ENCODE measurements at regions not wholly inside any gene's neighbourhood (a gene's known extent, or its start where the extent isn't known, plus 50 kb on each side); places are given as distances from the start of the nearest gene placed in this dataset.

DNA sequence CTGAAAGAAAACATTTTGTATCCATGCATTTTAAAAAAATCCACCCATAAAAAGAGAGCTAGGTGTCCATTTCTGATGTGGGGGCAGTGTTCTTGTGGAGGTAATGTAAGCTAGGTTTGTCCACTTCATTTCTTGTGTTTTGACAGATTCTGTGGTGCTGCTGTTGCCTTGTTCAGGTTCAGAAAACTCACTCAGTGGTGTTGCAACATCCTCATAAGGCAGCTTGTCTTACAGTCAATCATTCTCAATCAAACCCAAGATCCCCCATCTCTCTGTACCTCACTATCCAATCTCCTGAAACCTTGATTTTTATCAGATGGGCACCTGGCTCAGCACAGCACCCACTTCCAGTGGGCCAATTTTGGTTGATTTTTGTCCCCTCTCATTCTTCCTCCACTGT is 94.1 kb downstream of the TENT5C start:
- Histone ChIP-seq H4K5ac (ENCODE audit: insufficient read length, low read depth, low read length) (no peak overlapping the region), H2BK15ac (ENCODE audit: low read length) (no peak overlapping the region), H4K8ac (ENCODE audit: extremely low read depth, insufficient read depth, low read length) (no peak overlapping the region), H3K18ac (ENCODE audit: extremely low read depth, low read length) (no peak overlapping the region), H3K9me3 (ENCODE audit: insufficient read depth in 2 of 2, low read depth in 1 of 2, low read length in 1 of 2) (no peaks in the 10 kb centered on the region), H3K79me1 (ENCODE audit: low read depth, low read length) (no peaks in the 10 kb centered on the region), H3K56ac (replicated peaks; ENCODE audit: insufficient read length, low read depth, low read length) (no peak overlapping the region), H3K27ac (ENCODE audit: low read depth, low read length) (no peak overlapping the region), H3K4me3 (ENCODE audit: extremely low read depth in 1 of 4, insufficient read depth in 2 of 4, low read depth in 3 of 4, low read length in 4 of 4) (no peak overlapping the region), H3K23ac (ENCODE audit: insufficient read length) (no peak overlapping the region), H2BK120ac (replicated peaks; ENCODE audit: low read depth, low read length) (no peak overlapping the region), H2AFZ (ENCODE audit: low read length) (no peak overlapping the region), H3K4ac (replicated peaks; ENCODE audit: insufficient read length, low read depth, low read length) (no peak overlapping the region), H2BK5ac (ENCODE audit: low read depth, low read length) (no peak overlapping the region), H3K14ac (ENCODE audit: insufficient read length) (no peak overlapping the region), H3K36me3 (ENCODE audit: control insufficient read depth in 2 of 4, insufficient read depth in 4 of 4, low read length in 3 of 4) (no peaks in the 10 kb centered on the region; a peak in 1 of 8 replicates), H2BK12ac (ENCODE audit: low read depth, low read length) (no peak overlapping the region), H2AK5ac (ENCODE audit: low read depth, low read length) (no peak overlapping the region), H2BK20ac (ENCODE audit: low read length) (no peak overlapping the region), H3K23me2 (ENCODE audit: low read depth, low read length) (no peaks in the 10 kb centered on the region), H3K79me2 (ENCODE audit: control insufficient read depth in 1 of 2, insufficient read depth in 2 of 2, low read length in 2 of 2) (no peaks in the 10 kb centered on the region), H3K27me3 (replicated peaks in 1 of 4; ENCODE audit: control insufficient read depth in 3 of 4, extremely low read depth in 1 of 4, insufficient read depth in 3 of 4, low read length in 3 of 4) (no peaks in the 10 kb centered on the region), H3K9ac (replicated peaks in 1 of 4; ENCODE audit: extremely low read depth in 1 of 4, low read depth in 3 of 4, low read length in 3 of 4) (no peak overlapping the region), H4K20me1 (replicated peaks in 1 of 2; ENCODE audit: control insufficient read depth in 1 of 2, insufficient read depth in 2 of 2, low read length in 2 of 2) (no peaks in the 10 kb centered on the region), H3K4me1 (replicated peaks in 1 of 4; ENCODE audit: control insufficient read depth in 3 of 4, insufficient read depth in 4 of 4, low read length in 3 of 4) (no peaks in the 10 kb centered on the region), H3K4me2 (ENCODE audit: insufficient read depth in 1 of 2, low read depth in 2 of 2, low read length in 2 of 2) (no peak overlapping the region), H4K91ac (replicated peaks; ENCODE audit: insufficient read length, low read length) (no peak overlapping the region)
- FAIRE-seq (no peak), DNase-seq (ENCODE audit: low read depth in 1 of 2, low spot score in 2 of 2) (no peak)
- ChIA-PET CTCF (ENCODE audit: partially characterized antibody) (interaction anchor here (1.5 to 9.8 kb wide), 4 partner anchors 11 to 164 kb away, joined by 4 to 67 read pairs (median 8); no protein-coding TSS in a partner anchor), POLR2A (ENCODE audit: partially characterized antibody) (interaction anchor here (1.1 kb wide), 1 partner anchor 10 kb away, joined by 3 read pairs; no protein-coding TSS in a partner anchor)
- TF ChIP-seq MAFK (IDR thresholded peaks at IDR 0.05; ENCODE audit: low read depth, low read length) = no peak
- TF ChIP-seq POLR2A (IDR thresholded peaks at IDR 0.05; ENCODE audit: control extremely low read depth in 1 of 2, low read depth in 2 of 2, low read length in 2 of 2) = no peak
- no peak for TF ChIP-seq YY1 (IDR thresholded peaks at IDR 0.05; ENCODE audit: low read depth, low read length)
- TF ChIP-seq NRF1 (IDR thresholded peaks at IDR 0.05; ENCODE audit: low read depth, low read length) = no peak
- TF ChIP-seq SIRT6 (IDR thresholded peaks at IDR 0.05; ENCODE audit: low read length) = no peak
- no peak for TF ChIP-seq EP300 (IDR thresholded peaks at IDR 0.05; ENCODE audit: borderline replicate concordance in 1 of 2, low read depth in 2 of 2, low read length in 2 of 2)
- no peak for TF ChIP-seq KDM1A (IDR thresholded peaks at IDR 0.05; ENCODE audit: borderline replicate concordance, low read length)
- TF ChIP-seq JUN (IDR thresholded peaks at IDR 0.05; ENCODE audit: low read depth, low read length) = no peak
- no peak for TF ChIP-seq JUND (IDR thresholded peaks at IDR 0.05; ENCODE audit: low read length)

Data from H1 (cell line).